Tibial nerve (tissue), 3 donors: ENCODE measurements at regions not wholly inside any gene's neighbourhood (a gene's known extent, or its start where the extent isn't known, plus 50 kb on each side); places are given as distances from the start of the nearest gene placed in this dataset.
"Not testable (repeated sequence)": the region's sequence is repeated elsewhere in the genome, so short reads cannot be mapped to it uniquely, and the experiment has no call there.

Source experiments
- POLR2A ChIP-seq, 2 donors: fragments of 450-650 bp; IDR thresholded peaks; one replicate each; pipeline ENCODE4 v1.6.1; 2017; ENCODE audit warnings: antibody characterized with exemption in 2 of 2, mild to moderate bottlenecking in 2 of 2, moderate library complexity in 2 of 2
- TF ChIP-seq, protein P1 (sequence below), 5 experiments: fragments of 200-600 bp in 3 of 5; fragments of 450-650 bp in 2 of 5; sonication (generic) in 3 of 5; IDR thresholded peaks; one replicate each; pipeline ENCODE4 v1.5.1; 2016 to 2019; ENCODE audit warnings: antibody characterized with exemption in 5 of 5, mild to moderate bottlenecking in 3 of 5, moderate library complexity in 2 of 5

DNA sequence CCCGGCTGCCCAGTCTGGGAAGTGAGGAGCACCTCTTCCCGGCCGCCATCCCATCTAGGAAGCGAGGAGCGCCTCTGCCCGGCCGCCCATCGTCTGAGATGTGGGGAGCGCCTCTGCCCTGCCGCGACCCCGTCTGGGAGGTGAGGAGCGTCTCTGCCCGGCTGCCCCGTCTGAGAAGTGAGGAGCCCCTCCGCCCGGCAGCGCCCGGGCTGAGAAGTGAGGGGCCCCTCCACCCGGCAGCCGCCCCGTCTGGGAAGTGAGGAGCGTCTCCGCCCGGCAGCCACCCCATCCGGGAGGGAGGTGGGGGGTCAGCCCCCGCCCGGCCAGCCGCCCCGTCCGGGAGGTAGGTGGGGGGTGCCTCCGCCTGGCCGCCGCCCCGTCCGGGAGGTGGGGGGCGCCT is 94.2 kb upstream of the FSCB start:
- TF ChIP-seq, protein P1, sequence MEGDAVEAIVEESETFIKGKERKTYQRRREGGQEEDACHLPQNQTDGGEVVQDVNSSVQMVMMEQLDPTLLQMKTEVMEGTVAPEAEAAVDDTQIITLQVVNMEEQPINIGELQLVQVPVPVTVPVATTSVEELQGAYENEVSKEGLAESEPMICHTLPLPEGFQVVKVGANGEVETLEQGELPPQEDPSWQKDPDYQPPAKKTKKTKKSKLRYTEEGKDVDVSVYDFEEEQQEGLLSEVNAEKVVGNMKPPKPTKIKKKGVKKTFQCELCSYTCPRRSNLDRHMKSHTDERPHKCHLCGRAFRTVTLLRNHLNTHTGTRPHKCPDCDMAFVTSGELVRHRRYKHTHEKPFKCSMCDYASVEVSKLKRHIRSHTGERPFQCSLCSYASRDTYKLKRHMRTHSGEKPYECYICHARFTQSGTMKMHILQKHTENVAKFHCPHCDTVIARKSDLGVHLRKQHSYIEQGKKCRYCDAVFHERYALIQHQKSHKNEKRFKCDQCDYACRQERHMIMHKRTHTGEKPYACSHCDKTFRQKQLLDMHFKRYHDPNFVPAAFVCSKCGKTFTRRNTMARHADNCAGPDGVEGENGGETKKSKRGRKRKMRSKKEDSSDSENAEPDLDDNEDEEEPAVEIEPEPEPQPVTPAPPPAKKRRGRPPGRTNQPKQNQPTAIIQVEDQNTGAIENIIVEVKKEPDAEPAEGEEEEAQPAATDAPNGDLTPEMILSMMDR (IDR thresholded peaks at IDR 0.05): not testable (repeated sequence)
- not testable (repeated sequence) for TF ChIP-seq POLR2A (IDR thresholded peaks at IDR 0.05)
